ENCODE measurements at regions not wholly inside any gene's neighbourhood (a gene's known extent, or its start where the extent isn't known, plus 50 kb on each side); places are given as distances from the start of the nearest gene placed in this dataset.

- TF ChIP-seq CTCF (IDR thresholded peaks at IDR 0.05; ENCODE audit: insufficient read depth, low read depth, low read length) (no peak), EZH2 (IDR thresholded peaks at IDR 0.05; ENCODE audit: insufficient read depth, low read length) (no peak)
These were observed 80.1 kb upstream of the IPO5 start for GRCh38 chr13:97873398-97873797.
